ENCODE measurements at regions not wholly inside any gene's neighbourhood (a gene's known extent, or its start where the extent isn't known, plus 50 kb on each side); places are given as distances from the start of the nearest gene placed in this dataset.

- no peak for TF ChIP-seq EZH2 (IDR thresholded peaks at IDR 0.05)
- TF ChIP-seq POLR2AphosphoS5 (IDR thresholded peaks at IDR 0.05; ENCODE audit: borderline replicate concordance, low read depth, low read length), result no peak
These were observed 809.0 kb upstream of the SLITRK5 start for GRCh38 chr13:86862137-86862536.

Data from SK-N-MC (cell line).